ENCODE measurements at regions not wholly inside any gene's neighbourhood (a gene's known extent, or its start where the extent isn't known, plus 50 kb on each side); places are given as distances from the start of the nearest gene placed in this dataset.

- TF ChIP-seq, protein P1, sequence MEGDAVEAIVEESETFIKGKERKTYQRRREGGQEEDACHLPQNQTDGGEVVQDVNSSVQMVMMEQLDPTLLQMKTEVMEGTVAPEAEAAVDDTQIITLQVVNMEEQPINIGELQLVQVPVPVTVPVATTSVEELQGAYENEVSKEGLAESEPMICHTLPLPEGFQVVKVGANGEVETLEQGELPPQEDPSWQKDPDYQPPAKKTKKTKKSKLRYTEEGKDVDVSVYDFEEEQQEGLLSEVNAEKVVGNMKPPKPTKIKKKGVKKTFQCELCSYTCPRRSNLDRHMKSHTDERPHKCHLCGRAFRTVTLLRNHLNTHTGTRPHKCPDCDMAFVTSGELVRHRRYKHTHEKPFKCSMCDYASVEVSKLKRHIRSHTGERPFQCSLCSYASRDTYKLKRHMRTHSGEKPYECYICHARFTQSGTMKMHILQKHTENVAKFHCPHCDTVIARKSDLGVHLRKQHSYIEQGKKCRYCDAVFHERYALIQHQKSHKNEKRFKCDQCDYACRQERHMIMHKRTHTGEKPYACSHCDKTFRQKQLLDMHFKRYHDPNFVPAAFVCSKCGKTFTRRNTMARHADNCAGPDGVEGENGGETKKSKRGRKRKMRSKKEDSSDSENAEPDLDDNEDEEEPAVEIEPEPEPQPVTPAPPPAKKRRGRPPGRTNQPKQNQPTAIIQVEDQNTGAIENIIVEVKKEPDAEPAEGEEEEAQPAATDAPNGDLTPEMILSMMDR (IDR thresholded peaks at IDR 0.05) = no peak
- TF ChIP-seq POLR2A (IDR thresholded peaks at IDR 0.05) = no peak
Measured at GRCh38 chr13:30082391-30082790, 225.0 kb downstream of the KATNAL1 start.

All from upper lobe of left lung (tissue), 4 donors.